AG04450 (cell line): ENCODE measurements at regions not wholly inside any gene's neighbourhood (a gene's known extent, or its start where the extent isn't known, plus 50 kb on each side); places are given as distances from the start of the nearest gene placed in this dataset.

ENCODE experiments used
- CTCF ChIA-PET: fragments of 300-600, 350-600 bp; formaldehyde crosslinking; extraction: SDS; loops from one replicate; lab custom pipeline; 2022; ENCODE audit warnings: antibody characterized with exemption, inconsistent platforms; lab: Charles Lee
- POLR2A ChIA-PET: fragments of 350-600 bp; formaldehyde crosslinking; extraction: SDS; loops from one replicate; lab custom pipeline; 2021; ENCODE audit warnings: antibody characterized with exemption, inconsistent platforms; lab: Yijun Ruan, JAX
- DNase-seq: peaks from one replicate; pipeline ENCODE4 v3.0.0-alpha.2; 2011; ENCODE audit warnings: low read depth, low spot score
- H3K27ac ChIP-seq: one replicate; pipeline ENCODE4 v1.5.1; 2012; ENCODE audit warnings: low read depth, low read length, control low read depth
- H3K27me3 ChIP-seq: one replicate; pipeline ENCODE4 v1.6.0; 2012; ENCODE audit warnings: low read length; ENCODE audit not compliant: control insufficient read depth, insufficient read depth
- H3K4me3 ChIP-seq: 2 replicates; pipeline ENCODE4 v1.5.1; 2011; ENCODE audit warnings: mild to moderate bottlenecking, low read depth, low read length, control low read depth
- H3K9me3 ChIP-seq: 2 replicates; pipeline ENCODE4 v1.5.1; 2012; ENCODE audit warnings: low read length; ENCODE audit not compliant: control insufficient read depth, insufficient read depth
- TF ChIP-seq, protein P1 (sequence below): IDR thresholded peaks from 2 replicates; pipeline ENCODE4 v1.5.1; 2011; ENCODE audit warnings: low read depth, low read length, control low read depth, inconsistent platforms

- Histone ChIP-seq H3K4me3 (no peak overlapping the region), H3K27me3 (no peaks in the 10 kb centered on the region), H3K27ac (no peak overlapping the region), H3K9me3 (peaks cover 7% of the 10 kb centered on the region; the same call in 1 of the 2 replicates)
- CTCF ChIA-PET = no interaction called here
- POLR2A ChIA-PET = no interaction called here
- TF ChIP-seq, protein P1, sequence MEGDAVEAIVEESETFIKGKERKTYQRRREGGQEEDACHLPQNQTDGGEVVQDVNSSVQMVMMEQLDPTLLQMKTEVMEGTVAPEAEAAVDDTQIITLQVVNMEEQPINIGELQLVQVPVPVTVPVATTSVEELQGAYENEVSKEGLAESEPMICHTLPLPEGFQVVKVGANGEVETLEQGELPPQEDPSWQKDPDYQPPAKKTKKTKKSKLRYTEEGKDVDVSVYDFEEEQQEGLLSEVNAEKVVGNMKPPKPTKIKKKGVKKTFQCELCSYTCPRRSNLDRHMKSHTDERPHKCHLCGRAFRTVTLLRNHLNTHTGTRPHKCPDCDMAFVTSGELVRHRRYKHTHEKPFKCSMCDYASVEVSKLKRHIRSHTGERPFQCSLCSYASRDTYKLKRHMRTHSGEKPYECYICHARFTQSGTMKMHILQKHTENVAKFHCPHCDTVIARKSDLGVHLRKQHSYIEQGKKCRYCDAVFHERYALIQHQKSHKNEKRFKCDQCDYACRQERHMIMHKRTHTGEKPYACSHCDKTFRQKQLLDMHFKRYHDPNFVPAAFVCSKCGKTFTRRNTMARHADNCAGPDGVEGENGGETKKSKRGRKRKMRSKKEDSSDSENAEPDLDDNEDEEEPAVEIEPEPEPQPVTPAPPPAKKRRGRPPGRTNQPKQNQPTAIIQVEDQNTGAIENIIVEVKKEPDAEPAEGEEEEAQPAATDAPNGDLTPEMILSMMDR = no peak
- DNase-seq = no peak
These were observed 110.7 kb downstream of the PMAIP1 start for GRCh38 chr18:60010513-60010912.

DNA sequence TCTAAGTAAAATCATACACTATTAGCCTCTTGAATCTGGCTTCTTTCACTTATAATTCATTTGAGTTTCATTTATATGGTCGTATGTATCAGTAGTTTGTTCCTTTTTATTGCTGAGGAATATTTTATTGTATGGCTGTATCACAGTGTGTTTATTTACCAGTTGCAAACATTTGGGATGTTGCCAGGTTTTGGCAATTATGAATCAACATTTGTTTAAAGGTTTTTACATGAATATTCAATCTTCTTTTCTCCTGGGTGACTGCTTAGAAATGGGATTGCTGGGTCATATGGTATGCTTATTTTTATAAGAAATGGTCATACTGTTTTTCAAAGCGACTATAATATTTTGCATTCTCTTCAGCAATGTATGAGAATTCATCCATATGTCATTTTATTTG, 107.9 kb downstream of the PMAIP1 start:
- peaks cover 7% of the 10 kb centered on the region; the same call in 1 of the 2 replicates for H3K9me3 ChIP-seq
- H3K4me3 ChIP-seq = no peak overlapping the region
- ChIA-PET POLR2A (no interaction called here), CTCF (interaction anchor here (2.2 kb wide), 1 partner anchor 11 kb away, joined by 11 read pairs; no protein-coding TSS in a partner anchor)
- DNase-seq = no peak
- TF ChIP-seq, protein P1 = no peak
- no peak overlapping the region for H3K27ac ChIP-seq
- H3K27me3 ChIP-seq = peaks cover 3% of the 10 kb centered on the region

DNA sequence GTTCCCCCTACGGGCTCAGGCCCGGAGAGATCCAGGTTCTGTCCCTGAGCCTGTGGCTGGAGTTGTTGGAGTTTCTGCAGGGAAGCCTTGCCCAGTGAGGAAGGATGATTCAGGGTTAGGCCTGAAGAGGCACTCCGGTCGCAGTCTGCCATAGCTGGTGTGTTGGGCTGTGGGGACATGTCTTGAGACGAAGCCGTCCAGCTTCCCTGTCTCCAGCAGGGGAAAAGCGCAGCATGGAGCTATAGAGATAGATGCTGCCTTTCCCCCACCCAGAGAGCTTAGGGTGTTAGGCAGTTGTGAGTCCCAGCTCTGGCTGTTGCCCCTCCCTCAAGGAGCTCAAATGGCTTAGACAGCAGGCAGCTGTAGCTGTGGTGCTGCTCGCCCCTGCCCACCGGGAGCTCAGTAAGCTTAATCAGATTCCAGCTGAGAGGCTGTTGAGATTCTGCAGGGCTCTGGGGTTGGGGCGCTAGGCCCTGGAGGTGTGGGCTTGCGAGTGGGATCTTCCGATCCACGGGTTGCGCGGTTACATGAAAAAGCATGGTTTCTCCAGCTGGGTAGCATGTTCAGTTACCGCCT, 103.9 kb downstream of the PMAIP1 start:
- ChIA-PET POLR2A (no interaction called here), CTCF (interaction anchor here (1.1 kb wide), 1 partner anchor 13 kb away, joined by 4 read pairs; no protein-coding TSS in a partner anchor)
- TF ChIP-seq, protein P1 = no peak
- Histone ChIP-seq H3K27ac (no peak overlapping the region), H3K4me3 (no peak overlapping the region), H3K9me3 (no peaks in the 10 kb centered on the region), H3K27me3 (peaks cover 3% of the 10 kb centered on the region)
- DNase-seq = no peak

GRCh38 chr18:59996370-59996966, 96.7 kb downstream of the PMAIP1 start:
- no peak overlapping the region for H3K4me3 ChIP-seq
- DNase-seq = peak; percentile 23
- no peak overlapping the region for H3K27ac ChIP-seq
- peaks cover 3% of the 10 kb centered on the region for H3K27me3 ChIP-seq
- no peaks in the 10 kb centered on the region for H3K9me3 ChIP-seq
- CTCF ChIA-PET = interaction anchor here (0.5 to 3.3 kb wide), 65 partner anchors 10 to 998 kb away, joined by 3 to 108 read pairs (median 4); partner anchors contain the start of gene MC4R
- POLR2A ChIA-PET = no interaction called here
- TF ChIP-seq, protein P1 = peak; percentile 91

GRCh38 chr18:59994357-59994756, 94.6 kb downstream of the PMAIP1 start:
- CTCF ChIA-PET = interaction anchor here (0.8 to 3.3 kb wide), 6 partner anchors 8 to 556 kb away, joined by 3 to 108 read pairs (median 4); no protein-coding TSS in a partner anchor

More at GRCh38 chr18:59994357-59994756, 94.6 kb downstream of the PMAIP1 start:
- H3K27me3 ChIP-seq = peaks cover 6% of the 10 kb centered on the region
- no peak overlapping the region for H3K27ac ChIP-seq
- DNase-seq = no peak
- H3K9me3 ChIP-seq = no peaks in the 10 kb centered on the region
- TF ChIP-seq, protein P1 = no peak; the same call in 1 of the 2 replicates
- no peak overlapping the region for H3K4me3 ChIP-seq
- POLR2A ChIA-PET = no interaction called here
